ENCODE measurements at regions not wholly inside any gene's neighbourhood (a gene's known extent, or its start where the extent isn't known, plus 50 kb on each side); places are given as distances from the start of the nearest gene placed in this dataset.

DNA sequence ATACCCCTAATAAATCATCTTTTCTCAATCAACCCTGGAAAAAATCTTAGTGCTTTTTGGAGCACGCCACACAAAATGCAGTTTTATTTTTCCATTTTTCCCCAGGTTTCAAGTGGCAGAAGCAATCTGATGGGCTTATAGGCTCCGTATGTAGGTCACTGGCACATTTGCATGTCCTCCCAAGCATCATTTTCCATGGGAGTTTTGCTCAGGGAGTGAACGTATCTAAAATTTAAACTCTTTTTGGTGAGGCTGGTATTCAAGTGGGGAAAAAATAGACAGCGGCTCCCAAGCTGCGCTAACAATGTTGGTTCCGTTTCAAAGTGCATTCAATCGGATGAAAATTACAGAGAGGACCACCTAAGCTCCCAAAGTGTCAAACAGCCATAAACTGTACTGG, 233.4 kb downstream of the MEX3B start:
- H4K20me1 ChIP-seq (replicated peaks; ENCODE audit: insufficient read depth): no peaks in the 10 kb centered on the region; the same call in 1 of the 2 replicates
- no peaks in the 10 kb centered on the region for H3F3A ChIP-seq (replicated peaks; ENCODE audit: low read depth)
- H3K4me3 ChIP-seq: no peak overlapping the region
- no peak for DNase-seq (ENCODE audit: low spot score)
- no peaks in the 10 kb centered on the region for H3K9me2 ChIP-seq (ENCODE audit: insufficient read depth)
- Mint-ChIP-seq H3K27ac (no peak overlapping the region), H3K9me3 (no peaks in the 10 kb centered on the region), H3K36me3 (ENCODE audit: low read depth) (no peaks in the 10 kb centered on the region), H3K4me1 (peaks cover 9% of the 10 kb centered on the region; the same call in 2 of the 3 replicates), H3K4me3 (no peak overlapping the region), H3K27me3 (ENCODE audit: insufficient read depth, low read depth, poor library complexity) (no peaks in the 10 kb centered on the region)
- no peak overlapping the region for H3K4me2 ChIP-seq
- H3K4me1 ChIP-seq (ENCODE audit: insufficient read depth): no peaks in the 10 kb centered on the region
- no peak for ATAC-seq
- no peak overlapping the region for H2AFZ ChIP-seq
- H3K79me2 ChIP-seq (replicated peaks; ENCODE audit: insufficient read depth): no peaks in the 10 kb centered on the region
- TF ChIP-seq POLR2AphosphoS5 (IDR thresholded peaks at IDR 0.05; ENCODE audit: low read depth) (no peak), CREB1 (CRISPR knock-in tag; IDR thresholded peaks at IDR 0.05; ENCODE audit: low read depth) (no peak), ZNF331 (CRISPR knock-in tag; IDR thresholded peaks at IDR 0.05; ENCODE audit: low read depth) (no peak), JUNB (IDR thresholded peaks at IDR 0.05; ENCODE audit: unreplicated experiment) (no peak), ZNF114 (CRISPR knock-in tag; IDR thresholded peaks at IDR 0.05) (no peak), NANOG (IDR thresholded peaks at IDR 0.05; ENCODE audit: borderline replicate concordance) (no peak), EZH2phosphoT487 (IDR thresholded peaks at IDR 0.05; ENCODE audit: unreplicated experiment) (no peak), EZH2 (IDR thresholded peaks at IDR 0.05; ENCODE audit: low read depth, unreplicated experiment) (no peak), STAT1 (IDR thresholded peaks at IDR 0.05; ENCODE audit: unreplicated experiment) (no peak)
- TF ChIP-seq, protein P1, sequence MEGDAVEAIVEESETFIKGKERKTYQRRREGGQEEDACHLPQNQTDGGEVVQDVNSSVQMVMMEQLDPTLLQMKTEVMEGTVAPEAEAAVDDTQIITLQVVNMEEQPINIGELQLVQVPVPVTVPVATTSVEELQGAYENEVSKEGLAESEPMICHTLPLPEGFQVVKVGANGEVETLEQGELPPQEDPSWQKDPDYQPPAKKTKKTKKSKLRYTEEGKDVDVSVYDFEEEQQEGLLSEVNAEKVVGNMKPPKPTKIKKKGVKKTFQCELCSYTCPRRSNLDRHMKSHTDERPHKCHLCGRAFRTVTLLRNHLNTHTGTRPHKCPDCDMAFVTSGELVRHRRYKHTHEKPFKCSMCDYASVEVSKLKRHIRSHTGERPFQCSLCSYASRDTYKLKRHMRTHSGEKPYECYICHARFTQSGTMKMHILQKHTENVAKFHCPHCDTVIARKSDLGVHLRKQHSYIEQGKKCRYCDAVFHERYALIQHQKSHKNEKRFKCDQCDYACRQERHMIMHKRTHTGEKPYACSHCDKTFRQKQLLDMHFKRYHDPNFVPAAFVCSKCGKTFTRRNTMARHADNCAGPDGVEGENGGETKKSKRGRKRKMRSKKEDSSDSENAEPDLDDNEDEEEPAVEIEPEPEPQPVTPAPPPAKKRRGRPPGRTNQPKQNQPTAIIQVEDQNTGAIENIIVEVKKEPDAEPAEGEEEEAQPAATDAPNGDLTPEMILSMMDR (conservative IDR thresholded peaks at IDR 0.05; ENCODE audit: low read depth in 2 of 2): no peak
- TF ChIP-seq, protein P2, sequence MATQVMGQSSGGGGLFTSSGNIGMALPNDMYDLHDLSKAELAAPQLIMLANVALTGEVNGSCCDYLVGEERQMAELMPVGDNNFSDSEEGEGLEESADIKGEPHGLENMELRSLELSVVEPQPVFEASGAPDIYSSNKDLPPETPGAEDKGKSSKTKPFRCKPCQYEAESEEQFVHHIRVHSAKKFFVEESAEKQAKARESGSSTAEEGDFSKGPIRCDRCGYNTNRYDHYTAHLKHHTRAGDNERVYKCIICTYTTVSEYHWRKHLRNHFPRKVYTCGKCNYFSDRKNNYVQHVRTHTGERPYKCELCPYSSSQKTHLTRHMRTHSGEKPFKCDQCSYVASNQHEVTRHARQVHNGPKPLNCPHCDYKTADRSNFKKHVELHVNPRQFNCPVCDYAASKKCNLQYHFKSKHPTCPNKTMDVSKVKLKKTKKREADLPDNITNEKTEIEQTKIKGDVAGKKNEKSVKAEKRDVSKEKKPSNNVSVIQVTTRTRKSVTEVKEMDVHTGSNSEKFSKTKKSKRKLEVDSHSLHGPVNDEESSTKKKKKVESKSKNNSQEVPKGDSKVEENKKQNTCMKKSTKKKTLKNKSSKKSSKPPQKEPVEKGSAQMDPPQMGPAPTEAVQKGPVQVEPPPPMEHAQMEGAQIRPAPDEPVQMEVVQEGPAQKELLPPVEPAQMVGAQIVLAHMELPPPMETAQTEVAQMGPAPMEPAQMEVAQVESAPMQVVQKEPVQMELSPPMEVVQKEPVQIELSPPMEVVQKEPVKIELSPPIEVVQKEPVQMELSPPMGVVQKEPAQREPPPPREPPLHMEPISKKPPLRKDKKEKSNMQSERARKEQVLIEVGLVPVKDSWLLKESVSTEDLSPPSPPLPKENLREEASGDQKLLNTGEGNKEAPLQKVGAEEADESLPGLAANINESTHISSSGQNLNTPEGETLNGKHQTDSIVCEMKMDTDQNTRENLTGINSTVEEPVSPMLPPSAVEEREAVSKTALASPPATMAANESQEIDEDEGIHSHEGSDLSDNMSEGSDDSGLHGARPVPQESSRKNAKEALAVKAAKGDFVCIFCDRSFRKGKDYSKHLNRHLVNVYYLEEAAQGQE (IDR thresholded peaks at IDR 0.05; ENCODE audit: unreplicated experiment): no peak
- TF ChIP-seq, protein P3, sequence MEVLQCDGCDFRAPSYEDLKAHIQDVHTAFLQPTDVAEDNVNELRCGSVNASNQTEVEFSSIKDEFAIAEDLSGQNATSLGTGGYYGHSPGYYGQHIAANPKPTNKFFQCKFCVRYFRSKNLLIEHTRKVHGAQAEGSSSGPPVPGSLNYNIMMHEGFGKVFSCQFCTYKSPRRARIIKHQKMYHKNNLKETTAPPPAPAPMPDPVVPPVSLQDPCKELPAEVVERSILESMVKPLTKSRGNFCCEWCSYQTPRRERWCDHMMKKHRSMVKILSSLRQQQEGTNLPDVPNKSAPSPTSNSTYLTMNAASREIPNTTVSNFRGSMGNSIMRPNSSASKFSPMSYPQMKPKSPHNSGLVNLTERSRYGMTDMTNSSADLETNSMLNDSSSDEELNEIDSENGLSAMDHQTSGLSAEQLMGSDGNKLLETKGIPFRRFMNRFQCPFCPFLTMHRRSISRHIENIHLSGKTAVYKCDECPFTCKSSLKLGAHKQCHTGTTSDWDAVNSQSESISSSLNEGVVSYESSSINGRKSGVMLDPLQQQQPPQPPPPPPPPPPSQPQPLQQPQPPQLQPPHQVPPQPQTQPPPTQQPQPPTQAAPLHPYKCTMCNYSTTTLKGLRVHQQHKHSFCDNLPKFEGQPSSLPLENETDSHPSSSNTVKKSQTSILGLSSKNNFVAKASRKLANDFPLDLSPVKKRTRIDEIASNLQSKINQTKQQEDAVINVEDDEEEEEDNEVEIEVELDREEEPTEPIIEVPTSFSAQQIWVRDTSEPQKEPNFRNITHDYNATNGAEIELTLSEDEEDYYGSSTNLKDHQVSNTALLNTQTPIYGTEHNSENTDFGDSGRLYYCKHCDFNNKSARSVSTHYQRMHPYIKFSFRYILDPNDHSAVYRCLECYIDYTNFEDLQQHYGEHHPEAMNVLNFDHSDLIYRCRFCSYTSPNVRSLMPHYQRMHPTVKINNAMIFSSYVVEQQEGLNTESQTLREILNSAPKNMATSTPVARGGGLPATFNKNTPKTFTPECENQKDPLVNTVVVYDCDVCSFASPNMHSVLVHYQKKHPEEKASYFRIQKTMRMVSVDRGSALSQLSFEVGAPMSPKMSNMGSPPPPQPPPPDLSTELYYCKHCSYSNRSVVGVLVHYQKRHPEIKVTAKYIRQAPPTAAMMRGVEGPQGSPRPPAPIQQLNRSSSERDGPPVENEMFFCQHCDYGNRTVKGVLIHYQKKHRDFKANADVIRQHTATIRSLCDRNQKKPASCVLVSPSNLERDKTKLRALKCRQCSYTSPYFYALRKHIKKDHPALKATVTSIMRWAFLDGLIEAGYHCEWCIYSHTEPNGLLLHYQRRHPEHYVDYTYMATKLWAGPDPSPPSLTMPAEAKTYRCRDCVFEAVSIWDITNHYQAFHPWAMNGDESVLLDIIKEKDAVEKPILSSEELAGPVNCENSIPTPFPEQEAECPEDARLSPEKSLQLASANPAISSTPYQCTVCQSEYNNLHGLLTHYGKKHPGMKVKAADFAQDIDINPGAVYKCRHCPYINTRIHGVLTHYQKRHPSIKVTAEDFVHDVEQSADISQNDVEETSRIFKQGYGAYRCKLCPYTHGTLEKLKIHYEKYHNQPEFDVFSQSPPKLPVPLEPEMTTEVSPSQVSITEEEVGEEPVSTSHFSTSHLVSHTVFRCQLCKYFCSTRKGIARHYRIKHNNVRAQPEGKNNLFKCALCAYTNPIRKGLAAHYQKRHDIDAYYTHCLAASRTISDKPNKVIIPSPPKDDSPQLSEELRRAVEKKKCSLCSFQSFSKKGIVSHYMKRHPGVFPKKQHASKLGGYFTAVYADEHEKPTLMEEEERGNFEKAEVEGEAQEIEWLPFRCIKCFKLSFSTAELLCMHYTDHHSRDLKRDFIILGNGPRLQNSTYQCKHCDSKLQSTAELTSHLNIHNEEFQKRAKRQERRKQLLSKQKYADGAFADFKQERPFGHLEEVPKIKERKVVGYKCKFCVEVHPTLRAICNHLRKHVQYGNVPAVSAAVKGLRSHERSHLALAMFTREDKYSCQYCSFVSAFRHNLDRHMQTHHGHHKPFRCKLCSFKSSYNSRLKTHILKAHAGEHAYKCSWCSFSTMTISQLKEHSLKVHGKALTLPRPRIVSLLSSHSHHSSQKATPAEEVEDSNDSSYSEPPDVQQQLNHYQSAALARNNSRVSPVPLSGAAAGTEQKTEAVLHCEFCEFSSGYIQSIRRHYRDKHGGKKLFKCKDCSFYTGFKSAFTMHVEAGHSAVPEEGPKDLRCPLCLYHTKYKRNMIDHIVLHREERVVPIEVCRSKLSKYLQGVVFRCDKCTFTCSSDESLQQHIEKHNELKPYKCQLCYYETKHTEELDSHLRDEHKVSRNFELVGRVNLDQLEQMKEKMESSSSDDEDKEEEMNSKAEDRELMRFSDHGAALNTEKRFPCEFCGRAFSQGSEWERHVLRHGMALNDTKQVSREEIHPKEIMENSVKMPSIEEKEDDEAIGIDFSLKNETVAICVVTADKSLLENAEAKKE (CRISPR knock-in tag; IDR thresholded peaks at IDR 0.05): no peak
- TF ChIP-seq, protein P4, sequence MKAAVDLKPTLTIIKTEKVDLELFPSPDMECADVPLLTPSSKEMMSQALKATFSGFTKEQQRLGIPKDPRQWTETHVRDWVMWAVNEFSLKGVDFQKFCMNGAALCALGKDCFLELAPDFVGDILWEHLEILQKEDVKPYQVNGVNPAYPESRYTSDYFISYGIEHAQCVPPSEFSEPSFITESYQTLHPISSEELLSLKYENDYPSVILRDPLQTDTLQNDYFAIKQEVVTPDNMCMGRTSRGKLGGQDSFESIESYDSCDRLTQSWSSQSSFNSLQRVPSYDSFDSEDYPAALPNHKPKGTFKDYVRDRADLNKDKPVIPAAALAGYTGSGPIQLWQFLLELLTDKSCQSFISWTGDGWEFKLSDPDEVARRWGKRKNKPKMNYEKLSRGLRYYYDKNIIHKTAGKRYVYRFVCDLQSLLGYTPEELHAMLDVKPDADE (IDR thresholded peaks at IDR 0.05): no peak
- no peaks in the 10 kb centered on the region for H3K36me3 ChIP-seq (ENCODE audit: insufficient read depth)
- H3K27ac ChIP-seq (ENCODE audit: low read depth): no peak overlapping the region
- no peaks in the 10 kb centered on the region for H3K27me3 ChIP-seq (ENCODE audit: insufficient read depth)

All from GM23338 (cell line).